Middle frontal gyrus (tissue), 1 donor: ENCODE measurements at regions not wholly inside any gene's neighbourhood (a gene's known extent, or its start where the extent isn't known, plus 50 kb on each side); places are given as distances from the start of the nearest gene placed in this dataset.
"Not testable (repeated sequence)": the region's sequence is repeated elsewhere in the genome, so short reads cannot be mapped to it uniquely, and the experiment has no call there.

Experiments
- DNase-seq: peaks from one replicate; pipeline ENCODE4 v3.0.0-alpha.2; 2015; ENCODE audit warnings: low spot score; ENCODE audit errors: extremely low spot score

GRCh38 chr2:223285370-223286265 is 233.6 kb downstream of the KCNE4 start:
- DNase-seq = no peak

- DNase-seq = no peak
Measured at GRCh38 chr2:223294756-223295155, 242.8 kb downstream of the KCNE4 start.

GRCh38 chr2:223297788-223298187 is 245.8 kb downstream of the KCNE4 start:
- no peak for DNase-seq

GRCh38 chr2:223298329-223298728 is 246.3 kb downstream of the KCNE4 start:
- DNase-seq = not testable (repeated sequence)

GRCh38 chr2:223300326-223300725 is 248.3 kb downstream of the KCNE4 start:
- no peak for DNase-seq

- no peak for DNase-seq
Measured at GRCh38 chr2:223306371-223306770, 254.4 kb downstream of the KCNE4 start.

GRCh38 chr2:223311889-223312680 is 260.1 kb downstream of the KCNE4 start:
- no peak for DNase-seq

DNA sequence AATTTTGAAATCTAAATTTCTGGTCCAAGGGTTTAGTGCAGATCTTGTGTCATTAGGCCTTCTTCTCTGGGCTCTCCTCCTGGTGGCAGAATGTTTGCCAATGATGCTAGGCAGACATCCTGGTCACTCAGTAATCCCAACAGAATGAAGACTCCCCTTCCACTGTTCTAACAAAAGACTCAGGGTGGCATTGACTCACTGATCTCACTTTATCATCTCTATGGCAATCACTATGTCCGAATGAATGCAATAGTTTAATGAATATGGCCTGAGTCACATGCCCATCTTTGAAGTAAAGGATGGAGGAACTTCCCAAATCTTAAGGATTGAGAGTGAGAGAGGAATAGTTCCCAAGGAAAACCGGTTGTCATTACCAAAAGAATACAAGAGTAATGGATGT is 261.1 kb downstream of the KCNE4 start:
- DNase-seq = no peak

DNA sequence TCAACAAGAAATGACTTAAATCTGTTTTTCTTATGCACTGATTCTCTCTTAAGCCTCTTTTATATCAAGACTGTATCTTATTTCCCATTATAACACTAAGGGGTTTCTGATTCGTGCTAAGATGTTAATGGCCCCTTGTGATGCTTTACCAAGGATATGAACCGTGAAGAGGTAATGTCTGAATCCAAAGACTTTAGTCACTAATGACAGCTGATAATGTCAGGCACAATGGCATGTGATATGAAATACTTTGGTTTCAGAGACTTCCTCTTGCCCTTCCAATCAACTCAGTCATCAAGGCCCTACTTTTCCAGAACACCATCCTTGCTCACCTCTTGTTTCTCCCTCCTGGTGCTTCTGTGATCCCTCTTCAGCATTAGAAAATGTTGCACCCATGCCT is 262.8 kb downstream of the KCNE4 start:
- no peak for DNase-seq

DNA sequence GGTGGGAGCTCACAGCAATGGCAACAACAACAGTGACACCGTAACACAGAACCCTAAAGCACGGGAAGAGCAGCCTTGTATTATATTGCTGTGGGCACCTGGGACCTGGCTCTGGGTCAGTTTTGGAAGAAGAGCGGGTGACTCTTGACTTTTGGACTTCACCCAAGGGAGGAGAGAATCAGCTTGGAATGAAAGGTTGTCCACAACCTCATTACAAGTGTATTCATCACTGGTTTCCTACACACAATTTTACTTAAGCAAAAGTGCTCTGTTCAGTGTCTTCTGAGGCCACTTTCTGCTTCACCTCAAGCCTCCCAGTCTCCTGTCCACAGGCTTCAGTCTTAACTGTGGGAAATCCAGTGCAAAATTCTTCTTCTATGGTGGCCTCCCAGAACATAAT is 263.8 kb downstream of the KCNE4 start:
- DNase-seq = no peak

- no peak for DNase-seq
Measured at GRCh38 chr2:223316342-223316741, 264.4 kb downstream of the KCNE4 start.

GRCh38 chr2:223319601-223320000 is 267.6 kb downstream of the KCNE4 start:
- no peak for DNase-seq

DNA sequence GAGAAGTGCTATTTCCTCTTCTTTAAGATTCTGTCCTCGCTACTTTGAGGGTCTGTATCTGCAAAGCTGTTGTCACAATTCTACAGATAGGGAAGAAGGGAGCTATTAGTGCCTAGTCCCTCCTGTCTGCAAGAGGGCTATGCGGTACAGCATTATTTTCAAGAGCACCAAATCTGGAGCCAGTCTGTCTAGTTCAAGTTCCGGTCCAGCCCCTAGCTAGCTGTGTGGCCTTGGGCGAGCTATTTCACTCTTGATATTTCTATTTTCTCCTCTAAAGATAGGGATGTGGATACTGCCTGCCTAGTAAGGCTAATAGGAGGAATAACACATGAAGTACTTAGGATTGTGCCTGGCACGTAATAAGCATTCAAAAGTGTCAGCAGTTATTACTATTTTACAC is 272.4 kb downstream of the KCNE4 start:
- no peak for DNase-seq

DNA sequence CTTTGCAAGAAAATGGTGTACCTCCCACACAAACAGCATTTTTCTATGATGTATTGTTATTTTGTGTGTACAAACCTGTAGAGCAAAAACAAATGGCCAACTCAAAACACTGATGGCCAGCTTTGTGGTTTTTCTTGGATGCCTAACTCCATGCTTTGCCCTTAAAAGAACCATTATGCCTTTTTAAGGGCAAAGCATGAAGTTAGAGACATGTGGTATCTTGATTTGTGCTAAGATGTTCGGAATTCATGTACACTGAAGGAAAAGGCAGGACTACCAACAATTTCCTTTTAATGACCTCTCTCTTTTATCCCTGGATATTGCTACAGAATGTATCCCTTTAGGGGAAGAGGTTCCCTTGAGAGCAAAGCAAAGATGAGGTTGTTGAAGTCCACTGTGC is 273.6 kb downstream of the SCG2 start:
- DNase-seq = no peak

- DNase-seq = not testable (repeated sequence)
Measured at GRCh38 chr2:223330747-223331146, 271.4 kb downstream of the SCG2 start.

GRCh38 chr2:223338016-223338415 is 264.1 kb downstream of the SCG2 start:
- DNase-seq = no peak

GRCh38 chr2:223357076-223357475 is 245.1 kb downstream of the SCG2 start:
- DNase-seq = no peak

GRCh38 chr2:223363085-223363484 is 239.1 kb downstream of the SCG2 start:
- DNase-seq = no peak

DNA sequence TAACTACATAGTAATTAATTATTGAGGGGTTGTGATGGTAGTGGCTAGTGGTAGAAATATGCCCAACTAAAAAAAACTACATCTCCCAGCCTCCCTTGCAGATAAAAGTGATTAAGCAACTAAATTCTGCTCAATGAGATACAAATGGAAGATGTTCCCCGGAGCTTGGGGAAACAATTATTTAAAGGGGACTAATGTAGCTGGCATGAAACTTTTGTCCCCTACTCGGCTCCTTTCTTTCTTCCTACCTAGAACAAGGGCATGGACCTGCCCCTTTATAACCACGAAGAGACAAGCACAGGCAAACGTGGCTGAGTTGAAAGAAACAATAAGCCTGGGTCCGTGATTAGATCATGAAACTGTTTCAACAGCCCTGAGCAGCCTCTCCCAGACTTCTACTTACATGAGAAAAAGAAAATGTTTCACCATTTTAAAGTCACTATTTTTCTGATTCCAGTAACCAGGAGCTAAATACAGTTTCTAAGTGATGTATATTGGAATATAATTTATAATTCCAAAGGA is 236.9 kb downstream of the SCG2 start:
- DNase-seq = no peak

DNA sequence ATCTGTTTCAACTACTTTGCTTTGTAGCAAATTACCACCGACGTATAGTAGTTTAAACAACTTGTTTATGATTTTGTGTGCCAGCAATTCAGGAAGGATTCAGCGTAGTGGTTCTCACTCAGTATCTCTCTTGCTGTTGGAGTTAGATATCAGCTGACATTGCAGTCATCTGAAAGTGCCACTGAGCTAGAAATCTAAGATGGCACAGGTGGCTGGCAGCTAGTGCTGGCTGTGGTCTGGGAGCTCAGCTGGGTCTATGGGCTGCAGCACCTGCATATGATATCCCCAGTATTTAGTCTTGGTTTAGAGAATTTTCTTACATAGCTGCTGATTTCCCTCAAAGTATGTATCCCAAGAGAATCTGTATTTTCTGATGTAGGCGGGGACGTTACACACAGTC is 235.6 kb downstream of the SCG2 start:
- no peak for DNase-seq

DNA sequence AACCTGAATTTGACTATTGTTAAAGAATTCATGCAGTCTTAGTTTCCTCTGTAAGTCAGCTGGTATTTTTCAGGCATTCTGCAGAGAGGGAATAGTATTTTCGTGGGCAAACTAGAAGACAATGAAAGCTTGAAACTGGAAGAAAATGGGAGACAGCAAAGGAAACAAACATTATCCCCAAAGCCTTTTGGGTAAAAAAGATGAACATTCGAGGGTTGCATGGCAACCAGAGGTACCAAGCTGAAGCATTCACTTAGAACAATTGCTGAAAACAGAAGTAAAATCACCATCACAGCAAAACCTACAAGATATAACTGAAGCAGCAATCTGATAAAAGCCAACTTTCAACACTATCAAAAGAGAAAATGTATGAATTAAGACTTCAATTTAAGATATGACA is 233.7 kb downstream of the SCG2 start:
- DNase-seq = no peak

DNA sequence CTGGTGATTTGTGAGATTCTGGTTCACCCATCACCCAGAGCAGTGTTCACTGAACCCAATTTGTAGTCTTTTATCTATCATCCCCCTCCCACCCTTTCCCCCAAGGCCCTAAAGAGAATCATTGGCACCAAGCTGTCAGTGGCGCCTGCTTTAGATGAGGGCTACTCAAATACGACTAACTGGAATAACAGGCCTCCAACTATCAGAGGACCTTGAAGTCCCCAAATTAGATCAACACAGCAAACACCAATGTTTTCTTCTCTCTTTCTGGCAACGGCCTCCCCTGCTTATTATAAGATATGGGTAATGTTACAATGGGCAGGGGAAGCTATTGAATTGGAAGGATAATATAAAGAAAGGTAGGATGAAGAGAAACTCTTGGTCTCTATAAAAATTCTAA is 232.3 kb downstream of the SCG2 start:
- DNase-seq = no peak
